ENCODE measurements at regions not wholly inside any gene's neighbourhood (a gene's known extent, or its start where the extent isn't known, plus 50 kb on each side); places are given as distances from the start of the nearest gene placed in this dataset.

GRCh38 chr5:124220418-124220817 is 526.0 kb downstream of the ZNF608 start:
- TF ChIP-seq CTCF (IDR thresholded peaks at IDR 0.05) (no peak), POLR2A (IDR thresholded peaks at IDR 0.05) (no peak)
